Activated naive CD8-positive, alpha-beta T cell treated with anti-CD3 and anti-CD28 coated beads for 36 hours (primary cell): ENCODE measurements at regions not wholly inside any gene's neighbourhood (a gene's known extent, or its start where the extent isn't known, plus 50 kb on each side); places are given as distances from the start of the nearest gene placed in this dataset.

Source experiments
- DNase-seq: peaks from one replicate; pipeline ENCODE4 v3.0.0; 2021
- H3K27ac Mint-ChIP-seq: one replicate; pipeline ENCODE4 v1.8.0; 2022; ENCODE audit warnings: mild to moderate bottlenecking, moderate library complexity, mixed read lengths
- H3K27me3 Mint-ChIP-seq: one replicate; pipeline ENCODE4 v1.8.0; 2022; ENCODE audit warnings: mild to moderate bottlenecking, mixed read lengths
- H3K36me3 Mint-ChIP-seq: one replicate; pipeline ENCODE4 v1.8.0; 2021; ENCODE audit warnings: mild to moderate bottlenecking, mixed read lengths
- H3K4me1 Mint-ChIP-seq: one replicate; pipeline ENCODE4 v1.8.0; 2021; ENCODE audit warnings: mixed read lengths
- H3K4me3 Mint-ChIP-seq: one replicate; pipeline ENCODE4 v1.8.0; 2022; ENCODE audit warnings: mild to moderate bottlenecking, moderate library complexity, mixed read lengths
- H3K9me3 Mint-ChIP-seq: one replicate; pipeline ENCODE4 v1.8.0; 2022; ENCODE audit warnings: mixed read lengths

DNA sequence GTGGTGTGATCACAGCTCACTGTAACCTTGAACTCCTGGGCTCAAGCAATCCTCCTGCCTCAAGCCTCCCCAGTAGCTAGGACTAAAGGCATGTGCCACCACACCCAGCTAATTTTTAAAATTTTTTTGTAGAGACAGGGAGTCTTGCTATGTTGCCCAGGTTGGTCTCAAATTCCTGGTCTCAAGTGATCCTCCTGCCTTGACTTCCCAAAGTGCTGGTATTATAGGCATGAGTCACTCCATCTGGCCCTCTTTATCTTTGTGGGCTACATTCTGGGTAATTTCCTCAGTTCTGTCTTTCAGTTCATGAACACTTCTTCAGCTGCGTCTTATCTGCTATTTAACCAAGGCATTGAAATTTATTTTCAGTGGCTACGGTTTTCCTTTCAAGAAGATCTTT lies 196.6 kb upstream of the IER5L start:
- DNase-seq: no peak
- Mint-ChIP-seq H3K27ac (no peak overlapping the region), H3K9me3 (peaks cover 3% of the 10 kb centered on the region), H3K36me3 (no peaks in the 10 kb centered on the region), H3K4me1 (no peaks in the 10 kb centered on the region), H3K27me3 (no peaks in the 10 kb centered on the region), H3K4me3 (no peak overlapping the region)

GRCh38 chr9:129374231-129374630 lies 196.2 kb upstream of the IER5L start:
- H3K4me1 Mint-ChIP-seq: no peaks in the 10 kb centered on the region
- H3K27ac Mint-ChIP-seq: no peak overlapping the region
- no peaks in the 10 kb centered on the region for H3K36me3 Mint-ChIP-seq
- peaks cover 3% of the 10 kb centered on the region for H3K9me3 Mint-ChIP-seq
- no peak overlapping the region for H3K4me3 Mint-ChIP-seq
- no peaks in the 10 kb centered on the region for H3K27me3 Mint-ChIP-seq
- DNase-seq: no peak

DNA sequence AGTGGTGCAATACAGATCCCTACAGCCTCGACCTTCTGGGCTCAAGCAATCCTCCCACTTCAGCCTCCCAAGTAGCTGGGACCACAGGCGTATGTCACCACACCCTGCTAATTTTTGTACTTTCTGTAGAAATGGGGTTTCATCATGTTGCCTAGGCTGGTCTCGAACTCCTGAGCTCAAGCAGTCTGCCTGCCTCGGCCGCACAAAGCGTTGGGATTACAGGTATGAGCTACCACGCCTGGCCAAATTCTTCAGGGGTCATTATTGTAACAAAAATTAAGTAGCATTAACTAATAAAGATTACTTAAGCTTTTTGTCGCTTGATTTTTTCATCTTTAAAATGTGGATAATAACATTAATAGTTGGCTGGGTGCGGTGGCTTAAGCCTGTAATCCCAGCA lies 195.3 kb upstream of the IER5L start:
- Mint-ChIP-seq H3K4me3 (no peak overlapping the region), H3K4me1 (no peaks in the 10 kb centered on the region), H3K36me3 (no peaks in the 10 kb centered on the region)

GRCh38 chr9:129370770-129371169 lies 192.7 kb upstream of the IER5L start:
- Mint-ChIP-seq H3K4me1 (no peaks in the 10 kb centered on the region), H3K4me3 (no peak overlapping the region), H3K36me3 (no peaks in the 10 kb centered on the region), H3K27me3 (no peaks in the 10 kb centered on the region), H3K9me3 (peaks cover 3% of the 10 kb centered on the region), H3K27ac (no peak overlapping the region)
- no peak for DNase-seq

More for the DNA sequence above, 195.3 kb upstream of the IER5L start:
- H3K27me3 Mint-ChIP-seq: no peaks in the 10 kb centered on the region
- no peak overlapping the region for H3K27ac Mint-ChIP-seq
- H3K9me3 Mint-ChIP-seq: peaks cover 3% of the 10 kb centered on the region
- no peak for DNase-seq

- Mint-ChIP-seq H3K27ac (no peak overlapping the region), H3K36me3 (no peaks in the 10 kb centered on the region), H3K4me3 (no peak overlapping the region), H3K4me1 (no peaks in the 10 kb centered on the region), H3K9me3 (peaks cover 3% of the 10 kb centered on the region), H3K27me3 (no peaks in the 10 kb centered on the region)
- no peak for DNase-seq
Observed at GRCh38 chr9:129368444-129368978, 190.4 kb upstream of the IER5L start.

GRCh38 chr9:129367287-129367686 lies 189.2 kb upstream of the IER5L start:
- H3K36me3 Mint-ChIP-seq: no peaks in the 10 kb centered on the region
- no peak overlapping the region for H3K4me3 Mint-ChIP-seq
- DNase-seq: no peak
- H3K9me3 Mint-ChIP-seq: peaks cover 3% of the 10 kb centered on the region
- H3K27me3 Mint-ChIP-seq: no peaks in the 10 kb centered on the region
- no peak overlapping the region for H3K27ac Mint-ChIP-seq
- H3K4me1 Mint-ChIP-seq: no peaks in the 10 kb centered on the region

DNA sequence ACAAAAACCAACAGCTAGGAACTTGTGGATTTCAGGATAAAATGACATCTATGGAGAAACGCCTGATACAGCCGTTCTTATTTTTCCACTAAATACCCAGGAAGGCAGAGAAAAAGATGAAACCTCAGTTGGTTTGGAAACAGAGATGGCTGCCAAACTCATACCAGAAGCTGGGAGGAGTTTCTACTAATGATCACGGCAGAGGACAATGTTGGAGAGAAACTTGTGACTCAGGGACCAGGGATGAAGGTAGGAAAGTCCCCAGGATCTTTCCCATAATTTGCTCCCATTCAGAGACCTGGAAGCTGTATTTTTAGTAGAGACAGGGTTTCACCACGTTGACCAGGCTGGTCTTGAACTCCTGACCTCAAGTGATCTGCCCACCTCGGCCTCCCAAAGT lies 187.1 kb upstream of the IER5L start:
- H3K36me3 Mint-ChIP-seq: peaks cover 2% of the 10 kb centered on the region
- no peaks in the 10 kb centered on the region for H3K9me3 Mint-ChIP-seq
- no peak overlapping the region for H3K4me3 Mint-ChIP-seq
- no peaks in the 10 kb centered on the region for H3K27me3 Mint-ChIP-seq
- H3K4me1 Mint-ChIP-seq: no peaks in the 10 kb centered on the region
- DNase-seq: no peak
- H3K27ac Mint-ChIP-seq: no peak overlapping the region

DNA sequence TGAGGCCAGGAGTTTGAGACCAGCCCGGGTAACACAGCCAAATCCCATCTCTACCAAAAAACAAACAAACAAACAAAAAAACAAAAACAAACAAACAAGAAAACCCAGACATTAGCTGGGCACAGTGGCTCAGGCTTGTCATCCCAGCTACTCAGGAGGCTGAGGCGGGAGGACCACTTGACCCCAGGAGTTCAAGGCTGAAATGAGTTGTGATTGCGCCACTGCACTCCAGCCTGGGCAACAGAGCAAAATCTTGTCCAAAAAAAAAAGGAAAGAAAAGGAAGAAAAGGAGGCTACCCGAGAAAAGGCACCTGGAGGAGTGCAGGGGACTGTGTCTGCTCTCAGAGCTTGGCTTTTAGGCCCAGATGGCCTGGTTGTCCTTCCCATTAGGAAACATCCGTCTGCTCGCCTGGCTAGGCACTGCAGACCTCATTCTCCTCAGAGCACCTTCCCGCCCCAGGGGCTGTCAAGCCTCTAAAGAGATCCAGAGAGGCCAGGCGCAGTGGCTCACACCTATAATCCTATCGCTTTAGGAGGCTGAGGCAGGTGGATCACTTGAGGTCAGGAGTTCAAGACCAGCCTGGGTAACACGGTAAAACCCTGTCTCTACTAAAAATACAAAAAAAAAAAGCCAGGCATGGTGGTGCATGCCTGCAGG lies 185.3 kb upstream of the IER5L start:
- Mint-ChIP-seq H3K27ac (no peak overlapping the region), H3K4me1 (no peaks in the 10 kb centered on the region), H3K27me3 (no peaks in the 10 kb centered on the region), H3K4me3 (no peak overlapping the region), H3K9me3 (no peaks in the 10 kb centered on the region), H3K36me3 (peaks cover 2% of the 10 kb centered on the region)
- DNase-seq: no peak

GRCh38 chr9:129362287-129363000 lies 184.4 kb upstream of the IER5L start:
- H3K4me3 Mint-ChIP-seq: no peak overlapping the region
- H3K27me3 Mint-ChIP-seq: no peaks in the 10 kb centered on the region
- H3K27ac Mint-ChIP-seq: no peak overlapping the region
- peaks cover 2% of the 10 kb centered on the region for H3K36me3 Mint-ChIP-seq
- DNase-seq: no peak
- no peaks in the 10 kb centered on the region for H3K9me3 Mint-ChIP-seq
- no peaks in the 10 kb centered on the region for H3K4me1 Mint-ChIP-seq

- no peaks in the 10 kb centered on the region for H3K27me3 Mint-ChIP-seq
- H3K4me3 Mint-ChIP-seq: no peak overlapping the region
- H3K27ac Mint-ChIP-seq: no peak overlapping the region
- no peak for DNase-seq
- peaks cover 2% of the 10 kb centered on the region for H3K36me3 Mint-ChIP-seq
- H3K4me1 Mint-ChIP-seq: no peaks in the 10 kb centered on the region
- no peaks in the 10 kb centered on the region for H3K9me3 Mint-ChIP-seq
Observed at GRCh38 chr9:129361196-129361595, 183.1 kb upstream of the IER5L start.

DNA sequence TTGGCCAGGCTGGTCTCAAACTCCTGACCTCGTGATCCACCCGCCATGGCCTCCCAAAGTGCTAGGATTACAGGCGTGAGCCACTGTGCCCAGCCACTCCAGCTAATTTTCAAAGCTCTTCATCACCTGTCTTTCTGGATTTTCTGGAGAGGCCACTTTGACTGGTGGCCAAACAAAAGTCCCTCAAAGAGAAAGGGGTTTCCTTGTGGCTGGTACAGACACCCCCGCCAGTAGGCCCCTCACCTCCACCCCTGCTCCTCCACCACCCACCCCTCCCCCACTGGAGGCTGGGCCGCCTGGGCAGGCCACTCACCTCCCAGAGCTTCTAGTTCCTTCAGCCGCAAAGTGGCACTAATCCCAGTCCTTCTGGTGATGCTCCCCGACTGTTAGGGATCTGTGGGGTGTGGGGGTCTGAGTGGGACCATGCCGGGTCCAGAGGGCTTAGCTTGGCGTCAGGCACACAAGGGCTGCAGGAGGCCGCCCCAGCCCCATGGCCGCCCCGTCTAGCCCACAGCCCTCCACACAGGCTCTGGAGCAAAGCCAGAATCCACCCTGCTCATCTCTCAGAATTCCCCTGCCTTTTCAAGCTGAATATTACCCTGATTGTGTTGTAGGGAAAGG lies 182.0 kb upstream of the IER5L start:
- Mint-ChIP-seq H3K36me3 (peaks cover 2% of the 10 kb centered on the region), H3K4me3 (no peak overlapping the region), H3K4me1 (no peaks in the 10 kb centered on the region), H3K27ac (no peak overlapping the region), H3K27me3 (no peaks in the 10 kb centered on the region), H3K9me3 (peaks cover 8% of the 10 kb centered on the region)
- no peak for DNase-seq

- H3K4me3 Mint-ChIP-seq: no peak overlapping the region
- DNase-seq: no peak
- H3K9me3 Mint-ChIP-seq: peaks cover 8% of the 10 kb centered on the region
- H3K27me3 Mint-ChIP-seq: no peaks in the 10 kb centered on the region
- peaks cover 2% of the 10 kb centered on the region for H3K36me3 Mint-ChIP-seq
- no peaks in the 10 kb centered on the region for H3K4me1 Mint-ChIP-seq
- no peak overlapping the region for H3K27ac Mint-ChIP-seq
Observed at GRCh38 chr9:129359162-129359811, 181.2 kb upstream of the IER5L start.

- H3K9me3 Mint-ChIP-seq: peaks cover 8% of the 10 kb centered on the region
- H3K4me3 Mint-ChIP-seq: no peak overlapping the region
- H3K36me3 Mint-ChIP-seq: peaks cover 2% of the 10 kb centered on the region
- H3K4me1 Mint-ChIP-seq: no peaks in the 10 kb centered on the region
- H3K27me3 Mint-ChIP-seq: no peaks in the 10 kb centered on the region
- DNase-seq: no peak
- no peak overlapping the region for H3K27ac Mint-ChIP-seq
Observed at GRCh38 chr9:129358621-129359154, 180.6 kb upstream of the IER5L start.

GRCh38 chr9:129357773-129358245 lies 179.7 kb upstream of the IER5L start:
- Mint-ChIP-seq H3K36me3 (peaks cover 2% of the 10 kb centered on the region), H3K4me1 (no peaks in the 10 kb centered on the region), H3K9me3 (peaks cover 8% of the 10 kb centered on the region), H3K27me3 (no peaks in the 10 kb centered on the region), H3K27ac (no peak overlapping the region), H3K4me3 (no peak overlapping the region)
- no peak for DNase-seq
